ENCODE measurements at regions not wholly inside any gene's neighbourhood (a gene's known extent, or its start where the extent isn't known, plus 50 kb on each side); places are given as distances from the start of the nearest gene placed in this dataset.

- Histone ChIP-seq H3K27ac (ENCODE audit: poor library complexity, severe bottlenecking) (no peak overlapping the region), H3K4me3 (ENCODE audit: severe bottlenecking) (no peak overlapping the region), H3K4me1 (ENCODE audit: insufficient read depth, poor library complexity, severe bottlenecking) (no peaks in the 10 kb centered on the region), H3K36me3 (ENCODE audit: low read depth) (no peaks in the 10 kb centered on the region), H3K9me3 (ENCODE audit: severe bottlenecking) (no peaks in the 10 kb centered on the region), H3K27me3 (ENCODE audit: insufficient read depth, poor library complexity, severe bottlenecking) (no peaks in the 10 kb centered on the region)
- TF ChIP-seq, protein P1, sequence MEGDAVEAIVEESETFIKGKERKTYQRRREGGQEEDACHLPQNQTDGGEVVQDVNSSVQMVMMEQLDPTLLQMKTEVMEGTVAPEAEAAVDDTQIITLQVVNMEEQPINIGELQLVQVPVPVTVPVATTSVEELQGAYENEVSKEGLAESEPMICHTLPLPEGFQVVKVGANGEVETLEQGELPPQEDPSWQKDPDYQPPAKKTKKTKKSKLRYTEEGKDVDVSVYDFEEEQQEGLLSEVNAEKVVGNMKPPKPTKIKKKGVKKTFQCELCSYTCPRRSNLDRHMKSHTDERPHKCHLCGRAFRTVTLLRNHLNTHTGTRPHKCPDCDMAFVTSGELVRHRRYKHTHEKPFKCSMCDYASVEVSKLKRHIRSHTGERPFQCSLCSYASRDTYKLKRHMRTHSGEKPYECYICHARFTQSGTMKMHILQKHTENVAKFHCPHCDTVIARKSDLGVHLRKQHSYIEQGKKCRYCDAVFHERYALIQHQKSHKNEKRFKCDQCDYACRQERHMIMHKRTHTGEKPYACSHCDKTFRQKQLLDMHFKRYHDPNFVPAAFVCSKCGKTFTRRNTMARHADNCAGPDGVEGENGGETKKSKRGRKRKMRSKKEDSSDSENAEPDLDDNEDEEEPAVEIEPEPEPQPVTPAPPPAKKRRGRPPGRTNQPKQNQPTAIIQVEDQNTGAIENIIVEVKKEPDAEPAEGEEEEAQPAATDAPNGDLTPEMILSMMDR (IDR thresholded peaks at IDR 0.05; ENCODE audit: poor library complexity, severe bottlenecking): no peak
- ATAC-seq (ENCODE audit: low read depth) (no peak), DNase-seq (ENCODE audit: low spot score) (no peak)
Measured at GRCh38 chr9:19732441-19732951, 56.3 kb downstream of the SLC24A2 start.

DNA sequence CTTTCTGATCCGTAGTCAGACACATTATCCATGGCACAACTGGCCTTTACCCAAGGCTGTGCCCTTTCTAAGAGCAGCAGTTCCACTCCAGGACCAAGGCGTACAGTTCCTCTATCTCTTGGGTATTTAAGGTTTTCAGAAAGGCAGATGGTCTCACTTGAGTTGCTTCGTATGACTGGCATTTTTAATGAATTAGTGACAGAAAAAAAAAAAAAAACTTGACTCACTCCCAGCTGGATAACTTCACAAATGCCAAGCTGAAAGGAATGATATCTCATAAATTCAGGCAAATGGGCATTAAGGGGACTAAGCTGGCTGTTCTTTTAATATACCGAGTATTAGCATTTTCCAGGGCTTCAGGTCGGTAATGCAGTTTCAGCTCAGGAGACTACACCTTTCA is 60.7 kb downstream of the SLC24A2 start:
- Histone ChIP-seq H3K27me3 (ENCODE audit: insufficient read depth, poor library complexity, severe bottlenecking) (no peaks in the 10 kb centered on the region), H3K27ac (ENCODE audit: poor library complexity, severe bottlenecking) (no peak overlapping the region), H3K4me3 (ENCODE audit: severe bottlenecking) (no peak overlapping the region), H3K36me3 (ENCODE audit: low read depth) (no peaks in the 10 kb centered on the region), H3K9me3 (ENCODE audit: severe bottlenecking) (no peaks in the 10 kb centered on the region), H3K4me1 (ENCODE audit: insufficient read depth, poor library complexity, severe bottlenecking) (no peaks in the 10 kb centered on the region)
- DNase-seq (ENCODE audit: low spot score): no peak
- ATAC-seq (ENCODE audit: low read depth): no peak
- TF ChIP-seq, protein P1 (IDR thresholded peaks at IDR 0.05; ENCODE audit: poor library complexity, severe bottlenecking): no peak

GRCh38 chr9:19725970-19726369 is 62.9 kb downstream of the SLC24A2 start:
- H3K4me1 ChIP-seq (ENCODE audit: insufficient read depth, poor library complexity, severe bottlenecking): no peaks in the 10 kb centered on the region
- TF ChIP-seq, protein P1 (IDR thresholded peaks at IDR 0.05; ENCODE audit: poor library complexity, severe bottlenecking): no peak
- no peak overlapping the region for H3K4me3 ChIP-seq (ENCODE audit: severe bottlenecking)

DNA sequence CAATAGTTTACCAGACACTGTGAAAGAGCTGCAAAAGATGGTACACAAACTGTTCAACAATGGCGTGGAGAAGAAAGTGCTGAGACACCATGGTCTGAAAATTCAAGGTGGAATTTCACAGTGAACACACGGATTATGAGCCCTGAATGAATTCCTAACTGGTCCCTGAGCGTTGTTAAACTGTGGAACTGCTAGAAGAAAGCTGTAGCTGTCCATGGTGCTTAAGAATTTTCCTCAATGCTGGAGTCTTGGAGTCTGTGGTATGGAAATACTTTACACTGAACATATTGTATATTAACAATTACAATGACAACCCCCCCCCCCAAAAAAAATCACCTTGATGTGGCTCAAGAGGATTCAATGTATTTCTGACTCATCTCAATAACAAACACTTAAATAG is 68.5 kb downstream of the SLC24A2 start:
- Histone ChIP-seq H3K4me1 (ENCODE audit: insufficient read depth, poor library complexity, severe bottlenecking) (no peaks in the 10 kb centered on the region), H3K27ac (ENCODE audit: poor library complexity, severe bottlenecking) (no peak overlapping the region), H3K27me3 (ENCODE audit: insufficient read depth, poor library complexity, severe bottlenecking) (no peaks in the 10 kb centered on the region), H3K4me3 (ENCODE audit: severe bottlenecking) (no peak overlapping the region), H3K36me3 (ENCODE audit: low read depth) (no peaks in the 10 kb centered on the region), H3K9me3 (ENCODE audit: severe bottlenecking) (no peaks in the 10 kb centered on the region)
- TF ChIP-seq, protein P1 (IDR thresholded peaks at IDR 0.05; ENCODE audit: poor library complexity, severe bottlenecking): no peak
- no peak for DNase-seq (ENCODE audit: low spot score)
- ATAC-seq (ENCODE audit: low read depth): 0 out of 3 replicates have a peak, but pooled peaks have one; percentile 38

More at GRCh38 chr9:19725970-19726369, 62.9 kb downstream of the SLC24A2 start:
- ATAC-seq (ENCODE audit: low read depth) (no peak), DNase-seq (ENCODE audit: low spot score) (no peak)
- no peaks in the 10 kb centered on the region for H3K36me3 ChIP-seq (ENCODE audit: low read depth)
- H3K27me3 ChIP-seq (ENCODE audit: insufficient read depth, poor library complexity, severe bottlenecking): no peaks in the 10 kb centered on the region
- no peaks in the 10 kb centered on the region for H3K9me3 ChIP-seq (ENCODE audit: severe bottlenecking)
- H3K27ac ChIP-seq (ENCODE audit: poor library complexity, severe bottlenecking): no peak overlapping the region

DNA sequence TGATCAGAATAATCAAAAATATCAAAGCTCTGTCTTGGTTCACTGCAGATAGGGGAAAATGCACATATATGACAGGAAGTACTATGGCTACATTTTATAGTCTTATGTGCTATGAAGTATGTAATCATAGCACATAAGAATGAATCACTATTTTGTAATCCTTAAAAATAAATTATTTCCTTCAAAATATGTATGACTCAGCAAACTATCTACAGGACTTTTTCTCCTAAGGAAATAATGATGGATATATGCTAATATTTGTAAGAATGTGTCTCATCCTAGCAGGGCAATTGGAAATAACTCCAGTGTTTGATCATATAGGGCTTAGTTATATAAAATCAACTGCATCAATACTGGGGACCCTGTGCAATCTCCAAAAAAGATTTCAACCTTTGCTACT is 85.1 kb downstream of the SLC24A2 start:
- no peak for ATAC-seq (ENCODE audit: low read depth)
- no peak overlapping the region for H3K4me3 ChIP-seq (ENCODE audit: severe bottlenecking)
- H3K27me3 ChIP-seq (ENCODE audit: insufficient read depth, poor library complexity, severe bottlenecking): no peaks in the 10 kb centered on the region
- no peak overlapping the region for H3K27ac ChIP-seq (ENCODE audit: poor library complexity, severe bottlenecking)
- DNase-seq (ENCODE audit: low spot score): no peak
- H3K4me1 ChIP-seq (ENCODE audit: insufficient read depth, poor library complexity, severe bottlenecking): no peaks in the 10 kb centered on the region
- H3K9me3 ChIP-seq (ENCODE audit: severe bottlenecking): no peaks in the 10 kb centered on the region
- no peaks in the 10 kb centered on the region for H3K36me3 ChIP-seq (ENCODE audit: low read depth)
- TF ChIP-seq, protein P1 (IDR thresholded peaks at IDR 0.05; ENCODE audit: poor library complexity, severe bottlenecking): no peak
